ENCODE measurements at regions not wholly inside any gene's neighbourhood (a gene's known extent, or its start where the extent isn't known, plus 50 kb on each side); places are given as distances from the start of the nearest gene placed in this dataset.

DNA sequence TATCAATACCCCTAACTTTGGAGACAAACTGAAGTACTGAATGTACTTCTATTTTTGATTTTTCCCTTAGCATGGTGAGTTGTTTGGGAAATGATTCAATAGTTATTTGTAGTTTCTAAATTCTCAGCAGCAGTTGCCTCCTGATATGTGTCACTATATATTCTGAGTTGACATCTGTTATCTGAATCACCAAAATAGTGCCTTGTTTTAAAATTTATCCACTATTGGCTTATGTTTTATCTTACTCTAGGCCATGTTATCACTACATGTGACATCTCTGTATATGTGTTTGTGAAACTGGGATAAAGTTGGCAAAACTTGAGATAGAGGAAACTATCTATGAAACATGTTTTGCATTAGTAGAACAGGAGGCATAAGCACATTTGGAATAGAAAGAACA lies 317.6 kb downstream of the TLE4 start:
- no peak for DNase-seq (ENCODE audit: extremely low read depth, low read depth, low spot score)

GRCh38 chr9:79885093-79885857 lies 313.5 kb downstream of the TLE4 start:
- no peak for DNase-seq (ENCODE audit: extremely low read depth, low read depth, low spot score)

DNA sequence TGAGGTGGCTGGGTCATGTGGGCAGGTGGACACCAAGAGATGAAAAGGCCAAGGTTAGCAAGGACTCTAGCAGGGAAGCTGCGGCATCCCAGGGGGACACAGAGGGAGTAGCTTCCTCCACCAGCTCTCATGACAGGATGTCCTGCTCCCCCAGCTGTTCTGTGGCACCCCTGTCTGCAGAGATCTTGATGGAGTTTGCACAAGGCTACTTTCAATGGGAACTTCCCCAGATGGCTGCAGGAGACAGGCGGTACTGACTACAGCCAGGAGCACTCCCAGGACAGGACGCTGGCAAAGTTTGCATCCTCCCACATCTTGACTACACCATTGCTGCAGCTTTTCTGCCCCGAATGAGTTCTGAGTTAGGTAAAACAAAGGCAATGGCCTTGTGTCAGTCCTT lies 312.8 kb downstream of the TLE4 start:
- DNase-seq (ENCODE audit: extremely low read depth, low read depth, low spot score): no peak

DNA sequence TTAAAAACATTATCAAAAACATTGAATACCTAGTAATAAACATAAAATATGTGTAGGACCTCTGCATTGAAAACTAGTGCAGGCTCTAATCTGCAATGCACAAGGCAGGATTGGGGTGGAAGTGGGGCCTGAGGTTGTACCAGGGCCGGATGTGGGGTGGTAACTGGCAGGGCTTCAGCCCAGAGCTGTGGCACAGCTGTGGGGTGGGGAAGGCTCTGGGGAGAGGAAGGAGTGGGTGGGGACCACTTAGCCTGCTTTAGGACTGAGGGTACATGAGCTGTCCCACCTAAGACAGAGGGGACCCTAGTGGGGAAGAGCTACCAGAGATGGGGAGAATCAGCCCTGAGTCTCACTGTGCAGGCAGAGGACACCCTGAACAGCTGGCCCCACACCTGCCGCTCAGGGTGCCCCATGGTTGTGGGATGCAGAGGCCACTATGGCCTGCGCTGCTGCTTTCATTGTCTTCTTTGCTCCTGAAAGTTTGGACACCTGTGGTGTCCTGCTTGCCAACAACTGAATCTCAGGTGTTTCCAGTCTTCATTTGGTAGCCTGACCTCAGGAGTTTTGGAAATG lies 311.4 kb downstream of the TLE4 start:
- no peak for DNase-seq (ENCODE audit: extremely low read depth, low read depth, low spot score)

GRCh38 chr9:79880626-79881025 lies 308.9 kb downstream of the TLE4 start:
- DNase-seq (ENCODE audit: extremely low read depth, low read depth, low spot score): no peak

GRCh38 chr9:79877943-79878602 lies 306.3 kb downstream of the TLE4 start:
- no peak for DNase-seq (ENCODE audit: extremely low read depth, low read depth, low spot score)

- DNase-seq (ENCODE audit: extremely low read depth, low read depth, low spot score): no peak
These were observed 296.9 kb downstream of the TLE4 start for GRCh38 chr9:79868567-79869189.

GRCh38 chr9:79862921-79863890 lies 291.4 kb downstream of the TLE4 start:
- DNase-seq (ENCODE audit: extremely low read depth, low read depth, low spot score): no peak

DNA sequence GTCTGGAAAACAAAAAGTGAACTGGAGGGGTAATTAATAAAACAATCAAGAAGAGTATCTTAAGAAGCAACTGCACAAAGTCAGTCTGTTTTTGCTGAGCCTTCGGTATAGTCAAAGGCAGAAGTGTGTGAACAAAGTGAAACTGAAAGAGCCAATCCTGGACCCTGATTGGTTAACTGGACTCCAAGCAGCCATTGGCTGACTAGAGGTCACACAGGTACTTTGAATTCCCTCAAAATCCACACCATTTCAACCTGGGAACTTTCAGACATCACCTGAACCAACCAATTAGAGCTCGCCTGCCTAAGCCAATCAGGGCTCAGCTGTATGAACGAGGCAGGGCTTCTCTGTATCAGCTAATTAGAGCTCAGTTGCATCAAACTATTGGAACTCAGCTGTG lies 286.7 kb downstream of the TLE4 start:
- no peak for DNase-seq (ENCODE audit: extremely low read depth, low read depth, low spot score)

- no peak for DNase-seq (ENCODE audit: extremely low read depth, low read depth, low spot score)
These were observed 285.4 kb downstream of the TLE4 start for GRCh38 chr9:79857188-79857587.

DNA sequence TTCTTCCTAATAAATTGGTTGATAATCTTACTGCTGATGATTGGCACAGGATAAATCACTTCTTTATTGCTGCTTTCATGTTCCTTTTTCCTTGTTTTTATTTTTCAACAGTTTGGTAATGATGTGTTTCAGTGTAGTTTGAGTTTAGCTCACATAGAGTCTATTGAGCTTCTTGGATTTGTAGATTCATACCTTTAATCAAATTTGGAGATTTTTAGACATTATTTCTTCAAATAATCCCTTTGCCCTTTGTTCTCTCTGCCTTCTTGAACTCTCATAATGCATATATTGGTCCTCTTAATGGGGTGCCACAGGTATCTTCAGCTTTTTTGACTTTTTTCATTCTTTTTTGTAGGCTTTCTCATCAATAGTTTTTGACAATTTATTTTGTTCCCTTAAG lies 275.3 kb downstream of the TLE4 start:
- DNase-seq (ENCODE audit: extremely low read depth, low read depth, low spot score): no peak

- DNase-seq (ENCODE audit: extremely low read depth, low read depth, low spot score): no peak
These were observed 258.0 kb downstream of the TLE4 start for GRCh38 chr9:79829566-79830302.

GRCh38 chr9:79824265-79824664 lies 252.5 kb downstream of the TLE4 start:
- DNase-seq (ENCODE audit: extremely low read depth, low read depth, low spot score): no peak

- no peak for DNase-seq (ENCODE audit: extremely low read depth, low read depth, low spot score)
These were observed 245.8 kb downstream of the TLE4 start for GRCh38 chr9:79817438-79818004.

GRCh38 chr9:79813258-79813638 lies 241.5 kb downstream of the TLE4 start:
- no peak for DNase-seq (ENCODE audit: extremely low read depth, low read depth, low spot score)

DNA sequence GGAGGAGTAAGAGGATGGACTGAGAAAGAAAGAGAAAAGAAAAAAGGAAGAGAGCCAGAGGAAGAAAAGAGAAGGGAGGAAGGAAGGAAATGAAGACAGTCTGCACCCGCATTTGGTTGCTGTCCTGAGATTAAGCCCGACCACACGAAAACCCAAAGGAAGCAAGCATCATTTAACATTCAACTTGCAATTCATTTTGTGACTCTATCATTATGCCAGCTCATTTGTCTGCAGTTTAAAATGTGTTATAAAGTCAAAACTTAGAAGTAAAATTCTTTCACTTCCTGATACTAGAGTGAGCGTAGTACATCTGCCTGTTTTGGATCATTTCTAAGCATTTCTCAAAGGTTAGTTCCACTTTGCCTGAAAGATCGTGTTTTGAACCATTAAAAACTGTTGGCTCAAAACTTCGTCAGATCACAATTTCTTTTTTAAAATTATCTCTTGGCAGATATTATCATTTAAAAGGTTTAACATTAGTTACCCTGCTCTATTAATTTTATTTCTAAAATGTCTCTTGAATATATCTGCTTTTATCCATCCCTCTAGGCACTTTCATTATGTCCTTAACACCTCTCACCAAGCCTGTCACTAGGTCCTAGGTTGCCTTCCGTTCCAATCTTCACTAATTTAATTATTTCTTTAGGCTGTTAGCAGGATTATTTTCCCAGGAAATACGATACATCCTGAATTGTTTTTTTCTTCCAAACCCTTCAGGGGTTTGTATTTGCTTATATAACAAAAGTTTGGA lies 240.9 kb downstream of the TLE4 start:
- no peak for DNase-seq (ENCODE audit: extremely low read depth, low read depth, low spot score)

DNA sequence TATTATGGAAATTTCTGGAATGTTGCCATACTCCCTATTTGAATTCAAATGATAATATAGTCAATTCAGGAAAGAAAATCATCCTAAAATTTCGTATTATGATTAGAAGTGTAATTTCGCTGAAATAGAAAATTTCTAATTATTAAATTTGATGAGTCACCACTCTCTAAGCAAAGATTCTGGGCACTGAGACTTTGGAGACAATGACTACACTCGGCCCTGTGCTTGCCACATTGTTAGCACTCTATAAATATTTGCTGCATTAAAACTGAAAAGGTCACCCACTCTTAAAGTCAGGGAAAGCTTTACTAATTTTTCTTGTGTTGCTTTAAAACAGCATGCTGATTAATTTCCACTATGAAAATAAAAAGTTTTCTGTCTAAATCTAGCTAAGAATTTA lies 240.3 kb downstream of the TLE4 start:
- DNase-seq (ENCODE audit: extremely low read depth, low read depth, low spot score): no peak

- DNase-seq (ENCODE audit: extremely low read depth, low read depth, low spot score): peak; percentile 14
These were observed 238.2 kb downstream of the TLE4 start for GRCh38 chr9:79809931-79810330.

GRCh38 chr9:79809316-79809876 lies 237.6 kb downstream of the TLE4 start:
- DNase-seq (ENCODE audit: extremely low read depth, low read depth, low spot score): no peak

Measured in glomerular endothelial cell (primary cell).